Osteoblast (primary cell): ENCODE measurements at regions not wholly inside any gene's neighbourhood (a gene's known extent, or its start where the extent isn't known, plus 50 kb on each side); places are given as distances from the start of the nearest gene placed in this dataset.

Source experiments
- DNase-seq: peaks from one replicate; pipeline ENCODE4 v3.0.0; 2011; ENCODE audit warnings: low spot score, mixed read lengths; ENCODE audit not compliant: insufficient read length; ENCODE audit errors: missing footprints
- H2AFZ ChIP-seq: 2 replicates; pipeline ENCODE4 v1.6.0; 2011; ENCODE audit warnings: mild to moderate bottlenecking, low read length
- H3K27ac ChIP-seq: 2 replicates; pipeline ENCODE4 v1.5.1; 2011; ENCODE audit warnings: mild to moderate bottlenecking, low read depth, low read length, moderate library complexity
- H3K27me3 ChIP-seq: 2 replicates; pipeline ENCODE4 v1.6.0; 2012; ENCODE audit warnings: mild to moderate bottlenecking, control low read depth, inconsistent platforms, low read length, moderate library complexity; ENCODE audit not compliant: insufficient read depth
- H3K36me3 ChIP-seq: 2 replicates; pipeline ENCODE4 v1.5.1; 2011; ENCODE audit warnings: mild to moderate bottlenecking, low read length, control low read depth, moderate library complexity; ENCODE audit not compliant: insufficient read depth
- H3K4me1 ChIP-seq: 2 replicates; pipeline ENCODE4 v1.5.1; 2011; ENCODE audit warnings: mild to moderate bottlenecking, low read length, control low read depth, moderate library complexity; ENCODE audit not compliant: insufficient read depth
- H3K4me2 ChIP-seq: 2 replicates; pipeline ENCODE4 v1.6.0; 2011; ENCODE audit warnings: mild to moderate bottlenecking, low read length; ENCODE audit not compliant: insufficient read depth
- H3K4me3 ChIP-seq: fragments of 200-600 bp; sonication (generic); 3 replicates; pipeline ENCODE4 v1.5.1; 2012; ENCODE audit warnings: mild to moderate bottlenecking, low read length, inconsistent platforms; ENCODE audit not compliant: insufficient read depth
- H3K79me2 ChIP-seq: 2 replicates; pipeline ENCODE4 v1.6.0; 2012; ENCODE audit warnings: mild to moderate bottlenecking, low read length, control low read depth, inconsistent platforms; ENCODE audit not compliant: insufficient read depth
- H3K9me3 ChIP-seq: 2 replicates; pipeline ENCODE4 v1.5.1; 2011; ENCODE audit warnings: low read depth, low read length, control low read depth
- H4K20me1 ChIP-seq: 2 replicates; pipeline ENCODE4 v1.6.0; 2012; ENCODE audit warnings: mild to moderate bottlenecking, low read length, control low read depth; ENCODE audit not compliant: insufficient read depth
- CTCF ChIP-seq: IDR thresholded peaks from 2 replicates; pipeline ENCODE4 v1.5.1; 2011; ENCODE audit warnings: mild to moderate bottlenecking, low read depth, low read length, moderate library complexity; ENCODE audit errors: extremely low read depth

- no peaks in the 10 kb centered on the region for H3K27me3 ChIP-seq
- H2AFZ ChIP-seq = no peak overlapping the region
- no peak overlapping the region for H3K4me2 ChIP-seq
- H3K27ac ChIP-seq = no peak overlapping the region
- no peaks in the 10 kb centered on the region for H3K4me1 ChIP-seq
- no peaks in the 10 kb centered on the region for H4K20me1 ChIP-seq
- no peak for TF ChIP-seq CTCF
- H3K79me2 ChIP-seq = no peaks in the 10 kb centered on the region
- no peaks in the 10 kb centered on the region for H3K36me3 ChIP-seq
- no peak for DNase-seq
- no peaks in the 10 kb centered on the region for H3K9me3 ChIP-seq
- no peak overlapping the region for H3K4me3 ChIP-seq
Observed at GRCh38 chr15:35933531-35933930, 387.6 kb upstream of the DPH6 start.

- H3K4me3 ChIP-seq = no peak overlapping the region
- no peak for TF ChIP-seq CTCF
- H3K36me3 ChIP-seq = no peaks in the 10 kb centered on the region
- H4K20me1 ChIP-seq = no peaks in the 10 kb centered on the region
- H3K4me2 ChIP-seq = no peak overlapping the region
- H3K9me3 ChIP-seq = no peaks in the 10 kb centered on the region
- no peak overlapping the region for H2AFZ ChIP-seq
- no peak for DNase-seq
- H3K27me3 ChIP-seq = no peaks in the 10 kb centered on the region
- no peaks in the 10 kb centered on the region for H3K4me1 ChIP-seq
- no peak overlapping the region for H3K27ac ChIP-seq
- H3K79me2 ChIP-seq = no peaks in the 10 kb centered on the region
Observed at GRCh38 chr15:35934383-35935049, 388.6 kb upstream of the DPH6 start.

GRCh38 chr15:35936284-35936683 is 390.3 kb upstream of the DPH6 start:
- Histone ChIP-seq H3K4me2 (no peak overlapping the region), H2AFZ (no peak overlapping the region), H3K36me3 (no peaks in the 10 kb centered on the region), H4K20me1 (no peaks in the 10 kb centered on the region), H3K4me1 (no peaks in the 10 kb centered on the region), H3K9me3 (no peaks in the 10 kb centered on the region), H3K79me2 (no peaks in the 10 kb centered on the region), H3K27me3 (no peaks in the 10 kb centered on the region), H3K4me3 (no peak overlapping the region), H3K27ac (no peak overlapping the region)
- DNase-seq = no peak
- TF ChIP-seq CTCF = no peak

GRCh38 chr15:35937380-35937779 is 391.4 kb upstream of the DPH6 start:
- H4K20me1 ChIP-seq = no peaks in the 10 kb centered on the region
- H3K9me3 ChIP-seq = no peaks in the 10 kb centered on the region
- peak overlapping the region; percentile 24 for H2AFZ ChIP-seq
- H3K36me3 ChIP-seq = no peaks in the 10 kb centered on the region
- H3K4me1 ChIP-seq = no peaks in the 10 kb centered on the region
- no peak overlapping the region for H3K27ac ChIP-seq
- H3K27me3 ChIP-seq = no peaks in the 10 kb centered on the region
- no peaks in the 10 kb centered on the region for H3K79me2 ChIP-seq
- DNase-seq = no peak
- TF ChIP-seq CTCF = no peak
- H3K4me2 ChIP-seq = no peak overlapping the region
- no peak overlapping the region for H3K4me3 ChIP-seq
